ENCODE measurements at regions not wholly inside any gene's neighbourhood (a gene's known extent, or its start where the extent isn't known, plus 50 kb on each side); places are given as distances from the start of the nearest gene placed in this dataset.

DNA sequence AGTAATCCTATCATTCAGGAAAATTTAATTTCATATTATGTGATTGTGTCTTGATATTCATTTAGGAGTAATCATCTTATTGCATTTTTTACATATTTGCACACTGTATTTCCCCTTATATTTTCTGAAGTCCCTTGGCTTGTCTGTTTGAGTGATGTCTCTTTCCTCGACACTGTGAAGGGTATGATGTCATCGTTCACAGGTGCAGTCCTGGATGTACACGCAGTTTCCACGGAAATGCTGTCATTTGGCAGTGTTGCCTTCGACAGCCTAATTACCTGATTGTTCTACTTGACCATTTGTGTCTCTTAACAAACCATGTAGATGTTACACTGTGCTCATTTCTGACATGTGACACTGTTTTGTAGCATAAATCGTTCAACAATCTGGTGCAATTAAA lies 1277.0 kb downstream of the TMEM121 start:
- Histone ChIP-seq H3K79me2 (ENCODE audit: control insufficient read depth, insufficient read depth, low read length) (no peaks in the 10 kb centered on the region), H3K27me3 (ENCODE audit: control insufficient read depth in 2 of 2, insufficient read depth in 2 of 2, low read length in 2 of 2) (no peaks in the 10 kb centered on the region), H3K4me2 (ENCODE audit: insufficient read depth, low read length) (no peak overlapping the region), H2AFZ (ENCODE audit: low read depth, low read length) (no peak overlapping the region), H3K36me3 (ENCODE audit: control insufficient read depth in 2 of 2, extremely low read depth in 1 of 2, insufficient read depth in 2 of 2, low read length in 2 of 2) (no peaks in the 10 kb centered on the region), H3K4me1 (ENCODE audit: control insufficient read depth, extremely low read depth, insufficient read depth, low read length) (no peaks in the 10 kb centered on the region), H3K27ac (ENCODE audit: insufficient read depth, low read depth, low read length) (no peak overlapping the region), H3K4me3 (replicated peaks in 1 of 3; ENCODE audit: insufficient read depth in 1 of 3, low read depth in 1 of 3, low read length in 3 of 3) (no peak overlapping the region), H4K20me1 (replicated peaks; ENCODE audit: control insufficient read depth, extremely low read depth, insufficient read depth, low read length) (no peaks in the 10 kb centered on the region), H3K9me1 (replicated peaks; ENCODE audit: control insufficient read depth, extremely low read depth, insufficient read depth, low read length) (no peaks in the 10 kb centered on the region), H3K9me3 (replicated peaks; ENCODE audit: control insufficient read depth, insufficient read depth, low read length) (peaks cover 5% of the 10 kb centered on the region), H3K9ac (replicated peaks; ENCODE audit: extremely low read depth, insufficient read depth, low read length) (no peak overlapping the region)
- ChIA-PET CTCF (no interaction called here), POLR2A (no interaction called here)
- FAIRE-seq, result no peak
- intact Hi-C loops (cut with micrococcal nuclease) (no loop called here), dilution Hi-C loops (cut with MboI; ENCODE audit: extremely low pct_ligation_motif_present, low sequenced_read_pairs) (no loop called here)
- no TSS peak for BruUV-seq (replicated peaks)
- DNase-seq (ENCODE audit: low read depth, low spot score), result no peak
- TF ChIP-seq POLR2AphosphoS5 (IDR thresholded peaks at IDR 0.05; ENCODE audit: insufficient read depth, low read depth, low read length) (no peak), POLR2A (IDR thresholded peaks at IDR 0.05; ENCODE audit: low read depth, low read length) (no peak), JUN (IDR thresholded peaks at IDR 0.05; ENCODE audit: borderline replicate concordance, insufficient read depth, insufficient read length, low read depth) (no peak), EZH2 (IDR thresholded peaks at IDR 0.05; ENCODE audit: borderline replicate concordance, low read depth, low read length, severe bottlenecking) (no peak), GATA2 (IDR thresholded peaks at IDR 0.05; ENCODE audit: insufficient read depth, insufficient read length, low read depth, low read length) (no peak), MYC (IDR thresholded peaks at IDR 0.05; ENCODE audit: low read depth, low read length) (no peak), FOS (IDR thresholded peaks at IDR 0.05; ENCODE audit: borderline replicate concordance, insufficient read depth, low read length) (no peak)
- TF ChIP-seq, protein P1, sequence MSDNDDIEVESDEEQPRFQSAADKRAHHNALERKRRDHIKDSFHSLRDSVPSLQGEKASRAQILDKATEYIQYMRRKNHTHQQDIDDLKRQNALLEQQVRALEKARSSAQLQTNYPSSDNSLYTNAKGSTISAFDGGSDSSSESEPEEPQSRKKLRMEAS (IDR thresholded peaks at IDR 0.05; ENCODE audit: insufficient read depth, insufficient read length), result no peak
- TF ChIP-seq, protein P2, sequence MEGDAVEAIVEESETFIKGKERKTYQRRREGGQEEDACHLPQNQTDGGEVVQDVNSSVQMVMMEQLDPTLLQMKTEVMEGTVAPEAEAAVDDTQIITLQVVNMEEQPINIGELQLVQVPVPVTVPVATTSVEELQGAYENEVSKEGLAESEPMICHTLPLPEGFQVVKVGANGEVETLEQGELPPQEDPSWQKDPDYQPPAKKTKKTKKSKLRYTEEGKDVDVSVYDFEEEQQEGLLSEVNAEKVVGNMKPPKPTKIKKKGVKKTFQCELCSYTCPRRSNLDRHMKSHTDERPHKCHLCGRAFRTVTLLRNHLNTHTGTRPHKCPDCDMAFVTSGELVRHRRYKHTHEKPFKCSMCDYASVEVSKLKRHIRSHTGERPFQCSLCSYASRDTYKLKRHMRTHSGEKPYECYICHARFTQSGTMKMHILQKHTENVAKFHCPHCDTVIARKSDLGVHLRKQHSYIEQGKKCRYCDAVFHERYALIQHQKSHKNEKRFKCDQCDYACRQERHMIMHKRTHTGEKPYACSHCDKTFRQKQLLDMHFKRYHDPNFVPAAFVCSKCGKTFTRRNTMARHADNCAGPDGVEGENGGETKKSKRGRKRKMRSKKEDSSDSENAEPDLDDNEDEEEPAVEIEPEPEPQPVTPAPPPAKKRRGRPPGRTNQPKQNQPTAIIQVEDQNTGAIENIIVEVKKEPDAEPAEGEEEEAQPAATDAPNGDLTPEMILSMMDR (IDR thresholded peaks at IDR 0.05; ENCODE audit: extremely low read depth in 1 of 2, insufficient read depth in 1 of 2, low read depth in 1 of 2, low read length in 2 of 2), result no peak

All from endothelial cell of umbilical vein (primary cell).